PC-3 (cell line): ENCODE measurements at regions not wholly inside any gene's neighbourhood (a gene's known extent, or its start where the extent isn't known, plus 50 kb on each side); places are given as distances from the start of the nearest gene placed in this dataset.

Experiments
- ATAC-seq: fragments of 200-7000 bp; cut with Tn5 transposase; 2 replicates; pipeline ENCODE4 v1.9.1; 2020; ENCODE audit warnings: mild to moderate bottlenecking, moderate library complexity
- BruUV-seq: library from RNA; stranded (reverse); fragments of 400-500 nt; replicated peaks from 2 replicates; lab custom pipeline; 2021; lab: Mats Ljungman, UMichigan
- CTCF ChIA-PET: fragments of 300-600 bp; sonication (Branson Sonifier 250); formaldehyde crosslinking; loops from one replicate; lab custom pipeline; 2022; ENCODE audit warnings: antibody characterized with exemption; lab: Charles Lee
- POLR2A ChIA-PET: fragments of 300-600 bp; sonication (Branson Sonifier 250); formaldehyde crosslinking; loops from one replicate; lab custom pipeline; 2022; ENCODE audit warnings: antibody characterized with exemption; ENCODE audit not compliant: unreplicated experiment; lab: Charles Lee
- DNase-seq: peaks from one replicate; pipeline ENCODE4 v3.0.0-alpha.2; 2015
- H2AFZ ChIP-seq: fragments of 300-600 bp; sonication (generic); 2 replicates; pipeline ENCODE4 v1.6.0; 2016; ENCODE audit warnings: antibody characterized with exemption, low read length
- H3F3A ChIP-seq: fragments of 300-600 bp; sonication (generic); one replicate; pipeline ENCODE4 v1.6.0; 2017; ENCODE audit warnings: antibody characterized with exemption, low read length, control low read depth, mild to moderate bottlenecking; ENCODE audit not compliant: unreplicated experiment
- H3K27ac ChIP-seq: fragments of 300-600 bp; sonication (generic); 2 replicates; pipeline ENCODE4 v1.5.1; 2016; ENCODE audit warnings: mild to moderate bottlenecking, low read length
- H3K27me3 ChIP-seq: fragments of 300-600 bp; sonication (generic); 2 replicates; pipeline ENCODE4 v1.6.1; 2016; ENCODE audit warnings: low read length, mixed read lengths
- H3K36me3 ChIP-seq: fragments of 300-600 bp; sonication (generic); 2 replicates; pipeline ENCODE4 v1.6.1; 2016; ENCODE audit warnings: low read depth, mixed run types, low read length, mixed read lengths
- H3K4me1 ChIP-seq: fragments of 300-600 bp; sonication (generic); 2 replicates; pipeline ENCODE4 v1.5.1; 2016; ENCODE audit warnings: low read length; ENCODE audit not compliant: insufficient read depth
- H3K4me2 ChIP-seq: fragments of 300-600 bp; sonication (generic); 2 replicates; pipeline ENCODE4 v1.6.0; 2016; ENCODE audit warnings: low read length
- H3K4me3 ChIP-seq: fragments of 300-600 bp; sonication (generic); 2 replicates; pipeline ENCODE4 v1.5.1; 2016; ENCODE audit warnings: mild to moderate bottlenecking, low read length, mixed read lengths
- H3K79me2 ChIP-seq: fragments of 300-600 bp; sonication (generic); 2 replicates; pipeline ENCODE4 v1.6.1; 2017; ENCODE audit warnings: low read length, mixed read lengths
- H3K9ac ChIP-seq: fragments of 300-600 bp; sonication (generic); 2 replicates; pipeline ENCODE4 v1.6.0; 2016; ENCODE audit warnings: mild to moderate bottlenecking, low read length
- H3K9me2 ChIP-seq: fragments of 300-600 bp; sonication (generic); replicated peaks from 2 replicates; pipeline ENCODE4 v1.6.1; 2016; ENCODE audit warnings: mixed run types, low read length, mixed read lengths
- H3K9me3 ChIP-seq: fragments of 300-600 bp; sonication (generic); 2 replicates; pipeline ENCODE4 v1.6.1; 2016; ENCODE audit warnings: low read length, mixed read lengths
- H4K20me1 ChIP-seq: fragments of 300-600 bp; sonication (generic); 2 replicates; pipeline ENCODE4 v1.6.1; 2016; ENCODE audit warnings: low read length, mixed read lengths
- CTCF ChIP-seq: fragments of 300-600 bp; sonication (generic); conservative IDR thresholded peaks from 2 replicates; pipeline ENCODE4 v1.5.1; 2017; ENCODE audit warnings: antibody characterized with exemption, low read depth, mild to moderate bottlenecking, low read length
- EZH2 ChIP-seq: fragments of 300-600 bp; sonication (generic); IDR thresholded peaks from one replicate; pipeline ENCODE4 v1.6.1; 2017; ENCODE audit warnings: antibody characterized with exemption, mild to moderate bottlenecking, low read length; ENCODE audit not compliant: unreplicated experiment
- EZH2phosphoT487 ChIP-seq: fragments of 300-600 bp; sonication (generic); IDR thresholded peaks from 2 replicates; pipeline ENCODE4 v1.6.1; 2018; ENCODE audit warnings: mild to moderate bottlenecking, antibody characterized with exemption, low read length, borderline replicate concordance
- intact Hi-C: fragments of 100-400 bp; cut with micrococcal nuclease; formaldehyde crosslinking; loops from 2 replicates; pipeline ENCODE4 v1.9.0; 2023

- H3K9me3 ChIP-seq = no peaks in the 10 kb centered on the region
- no peak for ATAC-seq
- no peak overlapping the region for H3K4me3 ChIP-seq
- no peaks in the 10 kb centered on the region for H3K79me2 ChIP-seq
- CTCF ChIA-PET = no interaction called here
- no peaks in the 10 kb centered on the region for H3K9me2 ChIP-seq
- no peak for TF ChIP-seq EZH2
- TF ChIP-seq EZH2phosphoT487 = no peak
- TF ChIP-seq CTCF = no peak
- DNase-seq = no peak
- no peak overlapping the region for H3K9ac ChIP-seq
- H3K4me2 ChIP-seq = no peak overlapping the region
- H3K4me1 ChIP-seq = no peaks in the 10 kb centered on the region
- H2AFZ ChIP-seq = no peak overlapping the region
- H3K27ac ChIP-seq = no peak overlapping the region
- H3F3A ChIP-seq = no peaks in the 10 kb centered on the region
- H3K27me3 ChIP-seq = no peaks in the 10 kb centered on the region
- intact Hi-C loops = no loop called here
- no peaks in the 10 kb centered on the region for H3K36me3 ChIP-seq
- POLR2A ChIA-PET = no interaction called here
- no peaks in the 10 kb centered on the region for H4K20me1 ChIP-seq
- BruUV-seq = no TSS peak
These were observed 254.8 kb upstream of the ZNF32 start for GRCh38 chr10:43903451-43903850.

- Histone ChIP-seq H3K79me2 (no peaks in the 10 kb centered on the region), H3K36me3 (no peaks in the 10 kb centered on the region), H3K4me1 (no peaks in the 10 kb centered on the region), H2AFZ (no peak overlapping the region), H4K20me1 (no peaks in the 10 kb centered on the region), H3K4me3 (no peak overlapping the region), H3K9me2 (no peaks in the 10 kb centered on the region), H3F3A (no peaks in the 10 kb centered on the region), H3K9ac (no peak overlapping the region), H3K27ac (no peak overlapping the region), H3K27me3 (no peaks in the 10 kb centered on the region), H3K9me3 (no peaks in the 10 kb centered on the region), H3K4me2 (no peak overlapping the region)
- TF ChIP-seq EZH2phosphoT487 (no peak), CTCF (no peak), EZH2 (no peak)
- intact Hi-C loops = no loop called here
- no TSS peak for BruUV-seq
- POLR2A ChIA-PET = no interaction called here
- ATAC-seq (no peak), DNase-seq (no peak)
- CTCF ChIA-PET = no interaction called here
These were observed 254.2 kb upstream of the ZNF32 start for GRCh38 chr10:43902842-43903241.

DNA sequence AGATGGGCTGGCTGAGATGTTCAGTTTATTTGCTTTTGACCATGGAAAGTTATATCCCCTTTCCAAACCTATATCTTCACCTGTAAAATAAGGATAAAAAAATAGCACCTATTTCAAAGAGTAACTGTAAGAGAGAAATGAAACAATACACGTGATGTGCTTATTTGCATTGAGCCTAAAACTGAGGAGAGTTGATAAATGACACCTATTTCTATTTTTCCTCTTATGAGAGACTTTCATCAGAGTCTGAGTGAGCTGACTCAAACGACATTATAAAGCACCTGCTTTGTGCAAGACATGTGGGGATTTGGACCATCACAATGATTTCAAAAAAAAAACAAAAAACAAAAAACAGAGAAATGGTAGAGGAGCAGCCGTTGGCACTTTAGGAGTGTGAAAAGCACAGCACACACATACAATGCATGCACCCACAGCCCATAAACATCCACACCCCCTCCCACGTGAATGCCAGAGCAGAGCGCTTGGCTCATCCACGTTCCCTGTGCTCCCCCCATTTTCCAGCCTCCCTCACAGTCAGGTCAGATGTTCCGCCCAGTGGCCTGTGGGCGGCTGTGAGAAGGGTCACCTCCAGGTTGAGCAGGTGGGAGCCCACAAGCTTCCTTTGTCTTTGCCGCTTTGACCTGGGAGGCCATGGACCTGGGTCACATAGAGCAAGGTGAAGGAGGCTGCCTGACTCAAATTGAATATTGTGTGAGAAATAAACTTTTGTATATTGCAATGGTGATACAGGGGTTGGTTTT is 253.2 kb upstream of the ZNF32 start:
- Histone ChIP-seq H3K4me3 (no peak overlapping the region), H2AFZ (no peak overlapping the region), H3K9me3 (no peaks in the 10 kb centered on the region), H3K36me3 (no peaks in the 10 kb centered on the region), H3K79me2 (no peaks in the 10 kb centered on the region), H4K20me1 (no peaks in the 10 kb centered on the region), H3K27me3 (no peaks in the 10 kb centered on the region), H3K4me1 (no peaks in the 10 kb centered on the region), H3F3A (no peaks in the 10 kb centered on the region), H3K9ac (no peak overlapping the region), H3K27ac (no peak overlapping the region), H3K9me2 (no peaks in the 10 kb centered on the region), H3K4me2 (no peak overlapping the region)
- POLR2A ChIA-PET = no interaction called here
- DNase-seq = no peak
- TF ChIP-seq CTCF = no peak
- no peak for TF ChIP-seq EZH2
- TF ChIP-seq EZH2phosphoT487 = no peak
- CTCF ChIA-PET = no interaction called here
- no TSS peak for BruUV-seq
- ATAC-seq = no peak
- intact Hi-C loops = no loop called here
